GM12872 (cell line): ENCODE measurements at regions not wholly inside any gene's neighbourhood (a gene's known extent, or its start where the extent isn't known, plus 50 kb on each side); places are given as distances from the start of the nearest gene placed in this dataset.

ENCODE experiments used
- TF ChIP-seq, protein P1 (sequence below): IDR thresholded peaks from 3 replicates; pipeline ENCODE4 v1.5.1; 2011; ENCODE audit warnings: low read depth, mild to moderate bottlenecking, low read length, moderate library complexity; ENCODE audit not compliant: insufficient read depth

DNA sequence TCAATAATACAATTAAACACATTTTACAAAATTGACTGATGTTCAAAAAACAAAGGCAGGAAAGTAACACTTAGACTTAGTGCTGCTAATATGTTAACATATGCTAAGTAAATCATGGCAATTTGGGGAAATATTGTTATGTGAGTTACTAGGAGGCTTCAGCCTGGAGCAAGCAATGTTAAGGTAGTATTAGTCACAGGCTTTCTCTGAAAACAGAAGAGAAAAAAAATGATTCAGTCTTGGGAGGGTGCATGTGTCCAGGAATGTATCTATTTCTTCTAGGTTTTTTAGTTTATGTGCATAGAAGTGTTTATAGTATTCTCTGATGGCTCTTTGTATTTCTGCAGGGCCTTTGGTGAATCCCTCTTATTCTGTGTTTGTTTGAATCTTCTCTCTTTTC, 345.8 kb upstream of the TFPI start:
- TF ChIP-seq, protein P1, sequence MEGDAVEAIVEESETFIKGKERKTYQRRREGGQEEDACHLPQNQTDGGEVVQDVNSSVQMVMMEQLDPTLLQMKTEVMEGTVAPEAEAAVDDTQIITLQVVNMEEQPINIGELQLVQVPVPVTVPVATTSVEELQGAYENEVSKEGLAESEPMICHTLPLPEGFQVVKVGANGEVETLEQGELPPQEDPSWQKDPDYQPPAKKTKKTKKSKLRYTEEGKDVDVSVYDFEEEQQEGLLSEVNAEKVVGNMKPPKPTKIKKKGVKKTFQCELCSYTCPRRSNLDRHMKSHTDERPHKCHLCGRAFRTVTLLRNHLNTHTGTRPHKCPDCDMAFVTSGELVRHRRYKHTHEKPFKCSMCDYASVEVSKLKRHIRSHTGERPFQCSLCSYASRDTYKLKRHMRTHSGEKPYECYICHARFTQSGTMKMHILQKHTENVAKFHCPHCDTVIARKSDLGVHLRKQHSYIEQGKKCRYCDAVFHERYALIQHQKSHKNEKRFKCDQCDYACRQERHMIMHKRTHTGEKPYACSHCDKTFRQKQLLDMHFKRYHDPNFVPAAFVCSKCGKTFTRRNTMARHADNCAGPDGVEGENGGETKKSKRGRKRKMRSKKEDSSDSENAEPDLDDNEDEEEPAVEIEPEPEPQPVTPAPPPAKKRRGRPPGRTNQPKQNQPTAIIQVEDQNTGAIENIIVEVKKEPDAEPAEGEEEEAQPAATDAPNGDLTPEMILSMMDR: no peak

DNA sequence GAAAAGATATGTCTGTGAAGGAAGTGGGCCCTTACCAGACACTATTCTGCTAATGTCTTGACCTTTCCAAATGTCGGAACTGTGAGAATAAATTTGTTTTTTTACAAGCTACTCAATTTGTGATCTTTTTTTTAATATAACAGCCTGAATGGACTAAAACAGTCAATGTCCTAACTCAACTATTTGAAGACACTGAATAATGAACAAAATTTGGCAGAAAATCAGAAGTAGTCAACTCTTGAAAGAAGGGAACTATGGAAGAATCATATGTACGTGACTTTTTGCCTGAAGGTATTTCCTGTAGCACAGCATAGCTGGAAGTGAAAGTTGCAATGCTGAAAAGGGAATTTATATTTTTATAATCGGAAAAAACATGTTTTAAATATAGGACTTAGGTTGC, 351.8 kb upstream of the TFPI start:
- TF ChIP-seq, protein P1: no peak

DNA sequence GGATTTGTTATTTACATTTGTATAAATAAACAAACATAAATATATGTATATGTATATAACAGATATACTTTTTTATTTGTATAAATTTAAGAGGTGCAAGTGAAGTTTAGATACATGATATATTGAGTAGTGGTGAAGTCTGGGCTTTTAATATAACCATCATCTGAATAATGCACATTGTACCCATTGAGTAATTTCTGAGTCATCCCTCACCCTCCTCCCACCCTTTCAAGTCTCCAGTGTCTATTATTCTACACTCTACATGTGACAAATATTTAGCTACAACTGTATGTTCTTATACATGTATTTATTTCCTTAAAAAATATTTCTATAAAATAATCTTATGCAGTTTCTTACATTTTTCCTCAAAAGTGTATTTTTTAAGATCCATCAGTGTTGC, 358.7 kb upstream of the TFPI start:
- TF ChIP-seq, protein P1: no peak

DNA sequence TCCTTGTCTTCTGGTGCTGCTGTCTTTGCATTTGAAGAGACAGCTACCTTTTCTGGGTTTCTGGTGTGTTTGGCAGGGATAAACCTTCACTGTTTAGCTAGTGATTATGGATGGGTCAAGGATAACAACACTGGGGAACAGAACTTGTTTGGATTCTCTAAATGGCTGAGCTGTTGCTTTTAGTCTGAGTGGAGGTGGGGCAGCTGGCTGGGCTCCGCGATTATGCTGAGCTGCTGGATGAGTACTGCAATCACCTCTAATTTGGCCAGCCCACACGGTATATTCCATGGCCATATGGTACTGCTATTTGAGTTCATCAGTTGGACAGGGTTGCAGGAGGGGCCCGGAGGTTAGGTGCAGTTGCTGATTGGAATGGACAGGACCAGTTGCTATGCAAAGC, 361.6 kb upstream of the TFPI start:
- TF ChIP-seq, protein P1: no peak

DNA sequence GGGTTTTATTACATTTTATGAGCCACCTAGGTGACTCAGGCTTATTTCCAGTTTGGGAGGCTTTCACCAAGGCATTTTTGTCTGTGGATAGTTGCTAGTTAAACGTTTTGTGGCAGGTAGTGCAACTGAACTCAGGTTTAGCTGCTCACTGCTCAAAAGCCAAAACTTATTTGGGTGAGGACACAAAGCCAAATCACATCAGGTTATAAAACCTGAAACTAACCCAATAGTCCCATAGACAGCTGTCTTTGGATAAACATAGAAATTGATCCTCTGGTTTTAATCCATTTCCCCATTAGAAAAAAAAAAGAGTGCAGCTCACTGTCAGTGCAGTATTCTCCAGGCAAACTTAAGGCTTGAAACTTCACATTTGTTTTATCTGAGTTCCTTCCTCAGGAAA, 362.6 kb upstream of the TFPI start:
- TF ChIP-seq, protein P1: no peak

DNA sequence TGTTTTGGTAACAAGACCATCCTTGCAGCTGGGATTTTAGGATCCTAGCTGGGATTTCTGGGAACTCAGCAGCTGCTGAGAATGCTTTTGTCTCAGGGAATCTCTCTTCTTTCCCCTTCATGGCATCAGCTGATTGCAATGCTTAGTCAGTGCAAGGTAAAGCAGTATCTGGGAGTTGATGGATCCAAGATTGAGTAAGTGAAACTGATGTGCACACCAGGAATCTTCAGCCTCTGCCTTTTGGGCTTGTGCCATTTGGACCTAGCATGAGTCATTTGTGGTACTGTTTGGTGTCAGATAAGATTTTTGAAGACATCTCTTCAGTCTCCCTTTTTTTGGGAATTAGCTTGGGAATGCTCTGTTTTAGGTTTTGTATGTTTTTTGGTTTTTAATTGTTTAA, 363.3 kb upstream of the TFPI start:
- TF ChIP-seq, protein P1: no peak

DNA sequence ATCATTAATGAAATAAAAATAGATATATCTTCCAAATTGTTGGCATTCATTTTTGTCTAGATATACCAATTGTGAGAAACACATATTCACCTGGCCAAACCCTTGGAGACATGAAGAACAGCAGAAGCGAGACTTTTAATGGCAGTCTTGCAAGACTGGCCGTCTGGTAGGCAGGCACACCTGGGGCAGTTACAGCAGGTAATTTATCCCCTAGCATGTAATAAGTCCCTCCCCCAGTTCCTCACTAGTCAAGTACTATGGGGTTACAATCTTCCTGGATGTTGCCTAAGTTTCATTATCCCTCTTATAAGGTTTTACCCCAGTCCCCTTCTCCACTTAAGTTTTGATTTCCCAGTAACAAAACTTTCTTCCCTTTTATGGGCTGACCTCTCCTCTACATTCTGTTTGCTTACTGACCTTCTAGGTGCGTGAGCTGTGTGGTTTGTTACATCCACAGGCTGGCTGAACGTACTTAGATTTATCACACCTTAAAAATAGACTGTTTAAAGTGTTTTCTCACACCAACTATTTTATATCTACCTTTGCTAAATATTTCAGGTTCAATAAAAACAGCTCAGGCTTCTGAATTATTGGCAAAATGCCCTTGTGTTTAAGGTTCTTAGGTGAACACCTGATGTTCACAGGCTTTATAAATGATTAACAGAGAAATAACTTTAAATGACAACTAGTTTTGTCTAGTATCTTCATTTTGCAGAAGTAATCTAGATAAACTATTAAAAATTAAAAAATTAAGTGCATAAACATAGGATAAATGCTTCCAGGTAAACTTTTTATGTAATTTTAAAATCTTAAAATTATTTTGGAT, 365.0 kb upstream of the TFPI start:
- TF ChIP-seq, protein P1: no peak

DNA sequence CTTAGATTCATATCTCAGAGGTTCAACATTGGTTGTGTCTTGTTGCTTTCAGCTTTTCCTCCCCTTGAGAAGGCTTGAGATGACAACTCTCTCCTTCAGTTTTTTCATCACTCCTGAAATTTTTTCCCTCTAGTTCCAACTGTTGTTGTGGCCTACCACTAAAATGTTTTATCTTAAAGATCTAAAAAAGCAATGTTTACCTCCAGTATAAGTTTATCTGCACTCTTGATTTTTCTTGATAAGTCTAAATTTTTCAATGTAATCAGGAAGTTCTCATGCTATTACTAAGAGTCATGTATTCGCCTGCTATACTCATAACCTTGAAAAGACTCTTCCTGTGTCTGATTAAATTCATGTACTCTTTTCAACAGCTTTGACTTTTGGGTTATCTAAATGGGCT, 366.3 kb upstream of the TFPI start:
- TF ChIP-seq, protein P1: no peak
